ENCODE measurements at regions not wholly inside any gene's neighbourhood (a gene's known extent, or its start where the extent isn't known, plus 50 kb on each side); places are given as distances from the start of the nearest gene placed in this dataset.
A peak's percentile ranks its signal among the peaks of the same experiment; 100 is the strongest.

- Histone ChIP-seq H3K9me3 (no peaks in the 10 kb centered on the region), H3K36me3 (no peaks in the 10 kb centered on the region), H3K4me3 (no peak overlapping the region), H3K4me1 (no peaks in the 10 kb centered on the region), H3K27me3 (no peaks in the 10 kb centered on the region), H3K27ac (no peak overlapping the region)
- no peak for TF ChIP-seq EP300 (IDR thresholded peaks at IDR 0.05)
- no peak for TF ChIP-seq POLR2AphosphoS5 (IDR thresholded peaks at IDR 0.05)
- TF ChIP-seq POLR2A (IDR thresholded peaks at IDR 0.05) = no peak
- TF ChIP-seq, protein P1, sequence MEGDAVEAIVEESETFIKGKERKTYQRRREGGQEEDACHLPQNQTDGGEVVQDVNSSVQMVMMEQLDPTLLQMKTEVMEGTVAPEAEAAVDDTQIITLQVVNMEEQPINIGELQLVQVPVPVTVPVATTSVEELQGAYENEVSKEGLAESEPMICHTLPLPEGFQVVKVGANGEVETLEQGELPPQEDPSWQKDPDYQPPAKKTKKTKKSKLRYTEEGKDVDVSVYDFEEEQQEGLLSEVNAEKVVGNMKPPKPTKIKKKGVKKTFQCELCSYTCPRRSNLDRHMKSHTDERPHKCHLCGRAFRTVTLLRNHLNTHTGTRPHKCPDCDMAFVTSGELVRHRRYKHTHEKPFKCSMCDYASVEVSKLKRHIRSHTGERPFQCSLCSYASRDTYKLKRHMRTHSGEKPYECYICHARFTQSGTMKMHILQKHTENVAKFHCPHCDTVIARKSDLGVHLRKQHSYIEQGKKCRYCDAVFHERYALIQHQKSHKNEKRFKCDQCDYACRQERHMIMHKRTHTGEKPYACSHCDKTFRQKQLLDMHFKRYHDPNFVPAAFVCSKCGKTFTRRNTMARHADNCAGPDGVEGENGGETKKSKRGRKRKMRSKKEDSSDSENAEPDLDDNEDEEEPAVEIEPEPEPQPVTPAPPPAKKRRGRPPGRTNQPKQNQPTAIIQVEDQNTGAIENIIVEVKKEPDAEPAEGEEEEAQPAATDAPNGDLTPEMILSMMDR (IDR thresholded peaks at IDR 0.05) = no peak
- DNase-seq = no peak
- WGBS, 2 donors = 38 to 74% methylated on average over 3 of the region's 3 CpGs
- no peak for ATAC-seq (ENCODE audit: low FRiP score in 2 of 2)
These were observed 79.3 kb upstream of the DRD2 start for GRCh38 chr11:113554526-113554925.

DNA sequence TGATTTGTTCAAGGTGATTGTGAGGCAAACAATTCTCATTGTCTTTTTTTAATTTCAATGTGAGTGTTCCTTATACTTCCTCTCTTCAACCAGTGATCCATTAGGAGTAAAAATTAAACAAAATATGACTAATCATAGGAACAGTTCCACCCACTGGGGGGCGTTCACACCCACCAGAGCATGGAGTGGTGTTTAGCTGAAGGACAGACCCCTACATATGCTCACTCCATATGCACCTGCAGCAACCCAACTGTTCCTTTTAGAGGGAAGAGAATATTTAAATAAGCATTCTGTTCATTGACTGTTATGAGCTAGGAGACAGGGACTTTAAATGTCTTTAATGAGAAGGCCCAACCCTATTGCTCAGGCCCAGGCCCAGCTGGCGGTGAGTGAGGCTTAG lies 78.7 kb upstream of the DRD2 start:
- no peaks in the 10 kb centered on the region for H3K9me3 ChIP-seq
- H3K4me1 ChIP-seq = no peaks in the 10 kb centered on the region
- DNase-seq (no peak), ATAC-seq (ENCODE audit: low FRiP score in 2 of 2) (no peak)
- whole genome bisulfite sequencing, 2 donors = 48 to 53% methylated on average over 2 of the region's 2 CpGs
- no peak overlapping the region for H3K27ac ChIP-seq
- H3K4me3 ChIP-seq = no peak overlapping the region
- H3K27me3 ChIP-seq = no peaks in the 10 kb centered on the region
- H3K36me3 ChIP-seq = no peaks in the 10 kb centered on the region
- TF ChIP-seq EP300 (IDR thresholded peaks at IDR 0.05) (no peak), POLR2AphosphoS5 (IDR thresholded peaks at IDR 0.05) (no peak), POLR2A (IDR thresholded peaks at IDR 0.05) (no peak)
- TF ChIP-seq, protein P1 (IDR thresholded peaks at IDR 0.05) = no peak

- no peaks in the 10 kb centered on the region for H3K36me3 ChIP-seq
- no peak overlapping the region for H3K4me3 ChIP-seq
- no peaks in the 10 kb centered on the region for H3K9me3 ChIP-seq
- H3K4me1 ChIP-seq = no peaks in the 10 kb centered on the region
- ATAC-seq (ENCODE audit: low FRiP score in 2 of 2) (peak in 1 of 2 donors; percentile 90), DNase-seq (no peak)
- WGBS, 2 donors = 58 to 67% methylated on average over 8 of the region's 8 CpGs
- no peak overlapping the region for H3K27ac ChIP-seq
- H3K27me3 ChIP-seq = no peaks in the 10 kb centered on the region
- TF ChIP-seq POLR2AphosphoS5 (IDR thresholded peaks at IDR 0.05) = no peak
- TF ChIP-seq, protein P1 (IDR thresholded peaks at IDR 0.05) = no peak
- no peak for TF ChIP-seq EP300 (IDR thresholded peaks at IDR 0.05)
- TF ChIP-seq POLR2A (IDR thresholded peaks at IDR 0.05) = no peak
These were observed 78.0 kb upstream of the DRD2 start for GRCh38 chr11:113553235-113553634.

DNA sequence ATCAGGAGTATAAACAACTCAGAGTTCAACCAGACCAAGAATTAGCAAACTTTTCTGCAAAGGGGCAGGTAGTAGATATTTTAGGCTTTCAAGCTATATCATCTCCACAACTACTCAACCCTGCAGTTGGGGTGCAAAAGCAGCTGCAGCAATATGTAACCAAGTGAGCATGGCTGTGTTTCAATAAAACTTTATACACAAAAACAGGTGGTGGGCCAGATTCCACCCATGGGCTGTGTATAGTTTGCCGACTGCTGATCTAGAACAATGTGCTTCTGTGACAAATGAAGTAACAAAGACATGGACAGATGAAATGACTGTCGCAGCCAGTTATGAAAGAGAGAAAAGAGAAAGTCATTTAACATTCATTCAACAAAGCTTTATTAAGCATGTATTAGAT lies 77.1 kb upstream of the DRD2 start:
- DNase-seq = no peak
- Histone ChIP-seq H3K4me3 (no peak overlapping the region), H3K27ac (no peak overlapping the region), H3K4me1 (no peaks in the 10 kb centered on the region), H3K9me3 (no peaks in the 10 kb centered on the region), H3K36me3 (no peaks in the 10 kb centered on the region), H3K27me3 (no peaks in the 10 kb centered on the region)
- no peak for TF ChIP-seq EP300 (IDR thresholded peaks at IDR 0.05)
- no peak for TF ChIP-seq POLR2AphosphoS5 (IDR thresholded peaks at IDR 0.05)
- no peak for TF ChIP-seq POLR2A (IDR thresholded peaks at IDR 0.05)
- TF ChIP-seq, protein P1 (IDR thresholded peaks at IDR 0.05) = no peak
- no peak for ATAC-seq (ENCODE audit: low FRiP score in 2 of 2)
- 74 to 80% methylated on average over 2 of the region's 2 CpGs for WGBS, 2 donors

DNA sequence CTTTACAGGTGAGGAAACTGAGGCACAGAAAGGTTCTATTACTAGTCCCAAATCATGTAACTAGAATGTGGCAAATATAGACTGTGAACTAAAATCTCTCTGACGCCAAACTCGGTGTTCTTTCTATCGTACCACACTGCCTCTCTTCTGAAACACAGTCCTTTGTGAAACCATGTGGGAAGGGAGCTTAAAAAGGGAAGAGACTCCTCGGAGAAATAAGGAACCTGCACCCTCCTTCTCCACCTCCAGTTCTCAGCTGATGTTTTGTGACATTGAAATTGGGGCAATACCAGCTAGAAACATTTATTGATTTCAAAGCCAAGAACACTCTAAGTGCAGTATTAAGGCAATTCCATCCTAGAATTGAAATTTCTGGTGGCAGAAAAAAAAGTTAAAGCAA lies 76.4 kb upstream of the DRD2 start:
- DNase-seq = no peak
- H3K36me3 ChIP-seq = no peaks in the 10 kb centered on the region
- no peaks in the 10 kb centered on the region for H3K27me3 ChIP-seq
- no peak overlapping the region for H3K27ac ChIP-seq
- TF ChIP-seq, protein P1 (IDR thresholded peaks at IDR 0.05) = no peak
- no peak for TF ChIP-seq POLR2A (IDR thresholded peaks at IDR 0.05)
- no peak for TF ChIP-seq POLR2AphosphoS5 (IDR thresholded peaks at IDR 0.05)
- TF ChIP-seq EP300 (IDR thresholded peaks at IDR 0.05) = no peak
- H3K4me1 ChIP-seq = no peaks in the 10 kb centered on the region
- 76 to 83% methylated on average over 4 of the region's 4 CpGs for WGBS, 2 donors
- H3K4me3 ChIP-seq = no peak overlapping the region
- no peaks in the 10 kb centered on the region for H3K9me3 ChIP-seq
- no peak for ATAC-seq (ENCODE audit: low FRiP score in 2 of 2)

Measured in upper lobe of left lung (tissue), 6 donors.